Gastroesophageal sphincter (tissue), 4 donors: ENCODE measurements at regions not wholly inside any gene's neighbourhood (a gene's known extent, or its start where the extent isn't known, plus 50 kb on each side); places are given as distances from the start of the nearest gene placed in this dataset.

ENCODE experiments used
- ATAC-seq: fragments of 150-250 bp; one replicate; pipeline ENCODE4 v1.9.1; 2016; ENCODE audit warnings: mild to moderate bottlenecking, moderate library complexity
- H3K27ac ChIP-seq, 4 donors: fragments of 200-600 bp; sonication (generic) in 3 of 4; 1 replicate in 3 of 4; 2 replicates in 1 of 4; pipeline ENCODE4 v1.5.1; 2016 to 2019
- H3K27me3 ChIP-seq: fragments of 200-600 bp; sonication (generic); one replicate; pipeline ENCODE4 v1.5.1; 2019
- H3K36me3 ChIP-seq, 2 donors: fragments of 200-600 bp; sonication (generic); one replicate each; pipeline ENCODE4 v1.5.1; 2019; ENCODE audit warnings: control low read depth in 1 of 2
- H3K4me1 ChIP-seq, 3 donors: fragments of 200-600 bp; sonication (generic); 1 replicate in 2 of 3; 2 replicates in 1 of 3; pipeline ENCODE4 v1.5.1; 2016 to 2019; ENCODE audit warnings: control low read depth in 2 of 3
- H3K4me3 ChIP-seq, 2 donors: fragments of 200-600 bp; sonication (generic); one replicate each; pipeline ENCODE4 v1.5.1; 2019; ENCODE audit warnings: mild to moderate bottlenecking in 1 of 2, moderate library complexity in 1 of 2
- H3K9me3 ChIP-seq, 3 donors: fragments of 200-600 bp; sonication (generic); one replicate each; pipeline ENCODE4 v1.5.1; 2017 to 2019; ENCODE audit warnings: control low read depth in 2 of 3
- CTCF ChIP-seq, 4 experiments: fragments of 200-600 bp in 2 of 4; fragments of 450-650 bp in 2 of 4; sonication (generic) in 1 of 4; IDR thresholded peaks; one replicate each; pipeline ENCODE4 v1.5.1; 2017 to 2019; ENCODE audit warnings: antibody characterized with exemption in 4 of 4, mild to moderate bottlenecking in 2 of 4, moderate library complexity in 2 of 4
- EP300 ChIP-seq: sonication (generic); formaldehyde crosslinking; IDR thresholded peaks from one replicate; pipeline ENCODE4 v1.6.1; 2017; ENCODE audit warnings: antibody characterized with exemption, mild to moderate bottlenecking
- POLR2A ChIP-seq, 2 donors: fragments of 450-650 bp; IDR thresholded peaks; one replicate each; pipeline ENCODE4 v1.6.1; 2017; ENCODE audit warnings: antibody characterized with exemption in 2 of 2, mild to moderate bottlenecking in 2 of 2, moderate library complexity in 1 of 2
- POLR2AphosphoS5 ChIP-seq: sonication (generic); formaldehyde crosslinking; IDR thresholded peaks from one replicate; pipeline ENCODE4 v1.6.1; 2017; ENCODE audit warnings: antibody characterized with exemption
- WGBS, 2 donors: methylation state at CpG; one replicate each; pipeline ENCODE4 v1.1.5; 2018; ENCODE audit warnings: low coverage in 1 of 2; 5-methylcytosine and 5-hydroxymethylcytosine counted together

- TF ChIP-seq POLR2AphosphoS5 (no peak), POLR2A (IDR thresholded peaks at IDR 0.05) (peak; percentile 35 to 38)
- Histone ChIP-seq H3K27me3 (no peaks in the 10 kb centered on the region), H3K36me3 (no peaks in the 10 kb centered on the region), H3K9me3 (no peaks in the 10 kb centered on the region), H3K27ac (peak overlapping the region in 3 of 4 donors; percentile 79 to 86 (median 82)), H3K4me3 (peak overlapping the region; percentile 70 to 73), H3K4me1 (peaks cover 0 to 29% (median 10%) of the 10 kb centered on the region in 3 donors)
- peak; percentile 52 for ATAC-seq
- WGBS, 2 donors = 0% methylated on average over 3 of the region's 56 CpGs; no CpG with 5 or more reads in 1 of the 2 donors
Measured at GRCh38 chr15:31440754-31441311, 114.2 kb downstream of the KLF13 start.

- Histone ChIP-seq H3K36me3 (no peaks in the 10 kb centered on the region), H3K27ac (peak overlapping the region in 3 of 4 donors; percentile 37 to 86 (median 52)), H3K27me3 (no peaks in the 10 kb centered on the region), H3K4me3 (no peak overlapping the region), H3K4me1 (peaks cover 0 to 22% (median 8%) of the 10 kb centered on the region in 3 donors), H3K9me3 (no peaks in the 10 kb centered on the region)
- TF ChIP-seq EP300 (no peak), POLR2A (IDR thresholded peaks at IDR 0.05) (no peak), POLR2AphosphoS5 (no peak), CTCF (IDR thresholded peaks at IDR 0.05) (no peak)
- 80 to 88% methylated on average over 2 to 6 of the region's 9 CpGs for WGBS, 2 donors
- no peak for ATAC-seq
Measured at GRCh38 chr15:31442226-31442625, 115.6 kb downstream of the KLF13 start.

GRCh38 chr15:31442699-31443111 lies 116.1 kb downstream of the KLF13 start:
- no peak overlapping the region for H3K4me3 ChIP-seq
- H3K27me3 ChIP-seq = no peaks in the 10 kb centered on the region
- peak in 1 of 4 experiments; percentile 16 for TF ChIP-seq CTCF (IDR thresholded peaks at IDR 0.05)
- peak; percentile 19 for TF ChIP-seq POLR2AphosphoS5
- TF ChIP-seq EP300 = no peak
- H3K36me3 ChIP-seq = no peaks in the 10 kb centered on the region
- peak; percentile 78 for ATAC-seq
- 37 to 40% methylated on average over 3 of the region's 4 CpGs for WGBS, 2 donors
- peak overlapping the region in 3 of 4 donors; percentile 37 to 86 (median 52) for H3K27ac ChIP-seq
- no peaks in the 10 kb centered on the region for H3K9me3 ChIP-seq
- peaks cover 0 to 22% (median 8%) of the 10 kb centered on the region in 3 donors for H3K4me1 ChIP-seq

- H3K9me3 ChIP-seq = no peaks in the 10 kb centered on the region
- no peaks in the 10 kb centered on the region for H3K27me3 ChIP-seq
- H3K4me1 ChIP-seq = peaks cover 0 to 22% (median 8%) of the 10 kb centered on the region in 3 donors
- no peak for ATAC-seq
- H3K36me3 ChIP-seq = no peaks in the 10 kb centered on the region
- H3K4me3 ChIP-seq = no peak overlapping the region
- H3K27ac ChIP-seq = no peak overlapping the region
- TF ChIP-seq CTCF (IDR thresholded peaks at IDR 0.05) = no peak
- no peak for TF ChIP-seq POLR2A (IDR thresholded peaks at IDR 0.05)
- 85 to 87% methylated on average over 3 of the region's 3 CpGs for WGBS, 2 donors
Measured at GRCh38 chr15:31444844-31445243, 118.2 kb downstream of the KLF13 start.

GRCh38 chr15:31446546-31446945 lies 119.9 kb downstream of the KLF13 start:
- Histone ChIP-seq H3K36me3 (no peaks in the 10 kb centered on the region), H3K4me3 (no peak overlapping the region), H3K27me3 (no peaks in the 10 kb centered on the region), H3K4me1 (peaks cover 0 to 6% (median 4%) of the 10 kb centered on the region in 3 donors), H3K9me3 (peaks cover 0 to 5% (median 0%) of the 10 kb centered on the region in 3 donors), H3K27ac (no peak overlapping the region)
- TF ChIP-seq POLR2AphosphoS5 = no peak
- no peak for TF ChIP-seq POLR2A (IDR thresholded peaks at IDR 0.05)
- TF ChIP-seq CTCF (IDR thresholded peaks at IDR 0.05) = no peak
- TF ChIP-seq EP300 = no peak
- ATAC-seq = no peak
- 92 to 96% methylated on average over 4 to 7 of the region's 7 CpGs for WGBS, 2 donors
